GM10266 (cell line): ENCODE measurements at regions not wholly inside any gene's neighbourhood (a gene's known extent, or its start where the extent isn't known, plus 50 kb on each side); places are given as distances from the start of the nearest gene placed in this dataset.

Experiments used
- DNase-seq: peaks from one replicate; pipeline ENCODE4 v3.0.0; 2012; ENCODE audit errors: extremely low spot score
- CTCF ChIP-seq: IDR thresholded peaks from 2 replicates; pipeline ENCODE4 v1.5.1; 2012; ENCODE audit warnings: mild to moderate bottlenecking, low read depth; ENCODE audit not compliant: control insufficient read depth, insufficient read depth; ENCODE audit errors: missing control alignments

- TF ChIP-seq CTCF, result no peak
- DNase-seq, result no peak
Observed at GRCh38 chr2:18804536-18804935, 215.2 kb upstream of the NT5C1B start.

DNA sequence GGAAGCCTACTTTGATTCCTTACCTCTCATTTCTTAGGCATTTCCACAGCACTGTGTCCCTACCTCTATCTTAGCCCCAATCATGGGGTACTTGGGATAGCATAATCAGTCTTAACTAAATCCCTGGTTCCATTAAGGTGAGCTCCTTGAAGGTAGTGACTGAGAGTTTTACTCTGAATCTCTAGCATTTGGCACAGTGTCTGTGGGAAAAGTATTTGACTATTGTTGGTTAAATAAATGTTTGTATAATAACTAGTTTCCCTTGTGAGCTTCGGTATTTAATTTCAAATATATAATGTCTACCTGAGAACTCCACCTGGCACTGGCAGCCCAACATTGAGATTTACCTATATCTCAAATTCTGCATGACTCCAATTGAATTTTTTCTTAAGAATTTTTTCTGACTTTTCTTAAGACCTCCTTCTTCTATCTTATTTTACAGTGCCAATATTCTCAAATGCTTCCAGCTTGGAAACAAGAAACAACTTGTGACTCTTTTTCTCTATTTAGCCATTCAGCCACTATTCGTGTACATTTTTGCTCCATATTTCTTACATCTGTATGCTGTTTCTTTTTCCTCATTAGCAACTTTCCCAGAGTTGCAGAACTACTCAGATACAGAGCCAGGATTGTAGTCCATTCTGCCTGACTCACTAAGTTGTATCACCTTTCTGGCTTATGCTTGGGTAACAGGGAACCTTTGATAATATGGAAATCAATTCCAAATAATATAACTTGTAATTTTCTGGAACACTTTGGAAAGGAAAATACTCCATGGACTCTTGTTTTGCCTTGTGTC, 214.0 kb upstream of the NT5C1B start:
- no peak for TF ChIP-seq CTCF
- DNase-seq, result no peak

DNA sequence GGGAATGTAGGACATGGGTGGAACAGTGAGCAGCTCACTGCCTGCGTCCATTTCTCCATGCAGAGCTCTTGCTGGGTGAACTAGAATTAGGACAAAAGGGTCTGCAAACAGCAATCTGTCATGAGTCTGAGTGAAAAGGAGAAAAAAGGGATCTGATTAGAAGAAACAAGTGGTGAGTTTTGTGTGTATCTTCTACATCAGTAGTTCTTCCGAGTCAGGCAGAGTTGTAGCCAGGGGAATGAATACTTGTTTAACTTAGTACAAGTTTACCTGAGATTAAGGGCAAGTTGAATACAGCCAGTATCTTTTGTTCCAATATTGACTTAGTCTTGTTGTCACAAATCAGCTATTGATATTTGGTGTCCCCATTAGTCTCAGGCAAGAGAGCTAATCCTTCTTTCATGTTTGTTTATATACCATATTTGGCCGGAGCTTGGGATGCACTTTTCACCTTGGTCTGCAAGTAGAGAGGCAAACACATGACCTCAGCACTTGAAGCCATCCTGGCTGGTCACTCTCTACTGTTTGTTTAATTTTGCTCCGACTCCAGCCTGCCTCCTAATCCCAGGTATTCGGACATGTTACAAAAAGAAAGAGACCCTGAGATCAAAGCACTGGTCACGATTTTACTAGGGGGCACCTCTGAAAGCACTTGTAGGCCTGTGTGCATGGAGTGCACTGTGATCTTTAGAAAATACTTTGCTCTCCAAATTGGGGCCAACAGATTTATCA, 211.0 kb upstream of the NT5C1B start:
- DNase-seq, result no peak
- TF ChIP-seq CTCF, result no peak

GRCh38 chr2:18799397-18799796, 210.0 kb upstream of the NT5C1B start:
- TF ChIP-seq CTCF, result no peak

GRCh38 chr2:18797133-18797845, 207.9 kb upstream of the NT5C1B start:
- TF ChIP-seq CTCF, result no peak
- DNase-seq, result no peak

More at GRCh38 chr2:18799397-18799796, 210.0 kb upstream of the NT5C1B start:
- DNase-seq, result no peak

DNA sequence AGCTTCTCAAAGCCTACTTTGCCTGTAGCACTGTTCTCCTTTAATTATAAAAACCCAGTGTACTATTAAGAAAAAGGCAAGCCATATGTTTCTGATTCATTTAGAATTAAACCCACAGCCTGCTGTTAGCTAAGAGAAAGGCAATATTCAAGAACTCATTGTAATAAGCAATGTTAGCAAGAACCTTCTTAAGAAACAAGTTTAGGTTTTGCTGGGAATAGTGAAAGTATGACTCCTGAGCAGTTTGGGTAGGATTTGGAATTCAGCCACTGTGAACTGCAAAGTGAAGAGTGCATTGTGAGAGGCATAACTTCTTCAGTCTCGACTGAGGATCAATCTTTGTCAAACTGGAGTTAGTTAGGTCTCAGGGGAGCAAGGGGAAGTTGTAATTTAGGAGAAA, 206.5 kb upstream of the NT5C1B start:
- TF ChIP-seq CTCF, result no peak
- DNase-seq, result no peak
